Astrocyte of the spinal cord (primary cell): ENCODE measurements at regions not wholly inside any gene's neighbourhood (a gene's known extent, or its start where the extent isn't known, plus 50 kb on each side); places are given as distances from the start of the nearest gene placed in this dataset.
"Not testable (repeated sequence)": the region's sequence is repeated elsewhere in the genome, so short reads cannot be mapped to it uniquely, and the experiment has no call there.

Experiments
- DNase-seq: peaks from one replicate; pipeline ENCODE4 v3.0.0; 2011; ENCODE audit warnings: low read depth, low spot score
- H3K4me3 ChIP-seq: 2 replicates; pipeline ENCODE4 v1.5.1; 2011; ENCODE audit warnings: low read depth, mild to moderate bottlenecking, low read length, moderate library complexity
- in situ Hi-C: cut with HindIII; loops from 2 replicates; pipeline ENCODE4 v1.10.0; 2017; ENCODE audit warnings: low sequenced_read_pairs
- TF ChIP-seq, protein P1 (sequence below): IDR thresholded peaks from 2 replicates; pipeline ENCODE4 v1.5.1; 2012; ENCODE audit warnings: low read depth, mild to moderate bottlenecking, low read length, inconsistent platforms

DNA sequence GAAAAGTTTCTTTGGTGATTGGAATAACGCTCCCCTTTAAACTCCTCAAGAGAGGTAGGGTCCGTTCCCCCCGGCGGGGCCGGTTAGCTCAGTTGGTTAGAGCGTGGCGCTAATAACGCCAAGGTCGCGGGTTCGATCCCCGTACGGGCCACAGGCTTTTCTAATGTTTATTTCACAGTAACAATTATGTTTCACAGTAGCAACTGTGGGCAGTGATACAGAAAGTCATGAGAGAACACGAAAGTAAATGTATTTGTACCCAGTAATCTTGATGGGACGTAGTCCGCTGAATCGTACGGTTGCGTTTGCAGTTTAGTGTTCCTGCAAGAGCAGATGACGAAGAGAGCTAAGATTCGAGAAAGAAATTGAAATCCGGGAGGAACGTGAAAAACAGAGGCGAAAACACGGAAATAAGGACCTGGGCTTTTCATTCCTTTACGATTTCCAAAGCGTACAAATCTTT lies 505.5 kb downstream of the PRIM2 start:
- no peak overlapping the region for H3K4me3 ChIP-seq
- TF ChIP-seq, protein P1, sequence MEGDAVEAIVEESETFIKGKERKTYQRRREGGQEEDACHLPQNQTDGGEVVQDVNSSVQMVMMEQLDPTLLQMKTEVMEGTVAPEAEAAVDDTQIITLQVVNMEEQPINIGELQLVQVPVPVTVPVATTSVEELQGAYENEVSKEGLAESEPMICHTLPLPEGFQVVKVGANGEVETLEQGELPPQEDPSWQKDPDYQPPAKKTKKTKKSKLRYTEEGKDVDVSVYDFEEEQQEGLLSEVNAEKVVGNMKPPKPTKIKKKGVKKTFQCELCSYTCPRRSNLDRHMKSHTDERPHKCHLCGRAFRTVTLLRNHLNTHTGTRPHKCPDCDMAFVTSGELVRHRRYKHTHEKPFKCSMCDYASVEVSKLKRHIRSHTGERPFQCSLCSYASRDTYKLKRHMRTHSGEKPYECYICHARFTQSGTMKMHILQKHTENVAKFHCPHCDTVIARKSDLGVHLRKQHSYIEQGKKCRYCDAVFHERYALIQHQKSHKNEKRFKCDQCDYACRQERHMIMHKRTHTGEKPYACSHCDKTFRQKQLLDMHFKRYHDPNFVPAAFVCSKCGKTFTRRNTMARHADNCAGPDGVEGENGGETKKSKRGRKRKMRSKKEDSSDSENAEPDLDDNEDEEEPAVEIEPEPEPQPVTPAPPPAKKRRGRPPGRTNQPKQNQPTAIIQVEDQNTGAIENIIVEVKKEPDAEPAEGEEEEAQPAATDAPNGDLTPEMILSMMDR = no peak
- peak; percentile 12 for DNase-seq
- in situ Hi-C loops = no loop called here

DNA sequence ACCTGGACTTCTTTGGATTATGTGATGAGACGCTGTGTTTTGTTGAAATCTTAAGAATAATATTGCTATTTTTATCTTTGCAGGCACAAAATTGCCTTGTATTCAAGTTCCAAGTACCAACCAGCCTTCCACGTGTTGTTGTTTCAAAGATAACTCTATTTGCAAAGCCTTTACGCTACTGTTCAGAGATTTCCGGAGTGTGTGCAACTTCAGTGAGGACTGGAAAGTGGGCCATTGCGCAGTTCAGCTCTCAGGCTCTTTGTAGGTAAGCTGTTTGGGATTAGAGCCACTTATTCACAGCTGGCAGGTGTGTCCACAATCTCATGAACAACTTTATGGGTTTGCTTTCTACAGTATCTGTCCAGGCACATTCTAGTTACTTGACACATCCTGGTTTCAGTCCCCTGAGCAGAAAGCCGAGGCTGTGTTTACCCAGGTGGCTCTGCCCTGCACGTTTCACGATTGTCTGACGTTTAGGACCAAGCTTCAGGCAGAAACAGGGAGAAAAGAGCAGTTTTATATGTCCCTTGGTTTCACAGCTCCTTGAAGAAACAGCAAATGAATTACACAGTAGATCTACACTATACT lies 520.3 kb downstream of the PRIM2 start:
- in situ Hi-C loops, DNase-seq, H3K4me3 ChIP-seq: not testable (repeated sequence)

DNA sequence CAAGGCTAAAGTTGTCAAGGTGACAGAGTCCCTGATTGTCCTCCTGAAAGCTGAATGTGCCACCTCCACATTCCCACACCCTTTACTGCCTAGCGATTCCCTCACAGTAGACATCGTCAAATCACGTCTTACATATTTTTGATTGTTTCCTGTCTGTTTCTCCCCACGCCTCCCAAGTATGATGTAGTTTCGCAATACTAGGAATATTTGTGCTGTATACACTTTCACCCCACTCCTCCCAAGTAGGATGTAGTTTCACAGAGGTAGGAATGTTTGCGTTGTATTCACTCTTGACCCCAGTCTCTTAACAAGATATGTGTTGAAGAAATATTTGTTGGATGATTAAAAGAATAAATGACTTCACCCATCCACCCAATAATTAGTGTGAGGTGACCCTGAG lies 524.1 kb downstream of the PRIM2 start:
- H3K4me3 ChIP-seq, in situ Hi-C loops, DNase-seq: not testable (repeated sequence)

DNA sequence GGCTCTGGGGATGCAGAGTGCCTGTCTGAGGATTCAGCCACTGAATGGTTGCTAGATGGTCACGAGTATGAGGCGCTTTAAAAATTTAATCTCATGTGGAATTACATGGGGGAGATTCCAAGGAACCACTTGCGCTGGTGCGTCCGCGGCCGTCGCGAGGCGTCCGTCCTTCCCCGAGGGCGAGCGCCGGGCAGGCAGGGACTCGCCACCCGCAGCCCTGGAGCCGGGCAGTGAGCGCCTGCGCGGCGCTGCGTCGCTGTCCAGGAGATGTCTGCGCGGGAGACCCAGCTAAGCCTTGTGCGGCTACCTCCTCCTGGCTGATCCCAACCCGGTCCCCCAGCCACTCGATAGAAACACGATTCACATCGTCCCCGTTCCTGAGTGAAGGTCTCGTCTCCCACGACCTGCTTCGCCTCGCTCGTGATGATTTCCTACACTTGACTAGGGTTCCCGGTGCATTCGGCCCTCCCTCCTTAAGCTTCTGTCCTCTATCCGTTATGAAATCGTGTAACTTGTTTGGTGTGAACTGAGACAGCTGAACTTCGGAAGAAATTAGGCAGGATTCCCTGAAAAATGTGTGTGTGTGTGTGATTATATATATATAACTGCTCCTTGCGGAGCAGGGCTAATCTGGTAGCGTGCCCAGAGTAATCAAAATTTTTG lies 536.4 kb downstream of the PRIM2 start:
- DNase-seq, in situ Hi-C loops, H3K4me3 ChIP-seq: not testable (repeated sequence)

DNA sequence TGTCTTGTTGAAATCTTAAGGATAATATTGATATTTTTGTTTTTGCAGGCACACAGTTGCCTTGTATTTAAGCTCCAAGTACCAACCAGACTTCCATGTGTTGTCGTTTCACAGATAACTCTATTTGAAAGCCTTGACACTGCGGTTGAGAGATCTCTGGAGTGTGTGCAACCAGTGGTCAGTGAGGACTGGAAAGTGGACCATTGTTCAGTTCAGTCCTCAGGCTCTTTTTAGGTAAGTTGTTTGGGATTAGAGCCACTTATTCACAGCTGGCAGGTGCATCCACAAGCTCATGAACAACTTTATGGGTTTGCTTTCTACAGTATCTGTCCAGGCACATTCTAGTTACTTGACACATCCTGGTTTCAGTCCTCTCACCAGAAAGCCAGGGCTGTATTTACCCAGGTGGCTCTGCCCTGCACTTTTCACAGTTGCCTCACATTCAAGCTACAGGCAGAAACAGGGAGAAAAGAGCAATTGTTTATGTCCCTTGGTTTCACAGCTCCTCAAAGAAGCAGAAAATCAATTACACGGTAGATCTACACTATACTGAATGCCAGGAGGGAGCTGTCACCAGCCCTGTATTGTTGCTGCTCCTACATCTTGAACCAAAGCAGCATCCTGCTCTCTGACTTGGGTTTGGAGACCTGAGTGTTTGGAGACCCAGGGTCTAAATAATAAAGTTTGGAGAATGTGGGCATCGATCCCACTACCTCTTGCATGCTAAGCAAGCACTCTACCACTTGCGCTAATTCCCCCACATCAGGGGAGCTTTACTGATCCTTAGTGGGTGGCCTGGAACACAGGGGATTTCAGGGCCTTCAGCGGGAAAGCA lies 543.3 kb downstream of the PRIM2 start:
- in situ Hi-C loops, H3K4me3 ChIP-seq, DNase-seq: not testable (repeated sequence)

DNA sequence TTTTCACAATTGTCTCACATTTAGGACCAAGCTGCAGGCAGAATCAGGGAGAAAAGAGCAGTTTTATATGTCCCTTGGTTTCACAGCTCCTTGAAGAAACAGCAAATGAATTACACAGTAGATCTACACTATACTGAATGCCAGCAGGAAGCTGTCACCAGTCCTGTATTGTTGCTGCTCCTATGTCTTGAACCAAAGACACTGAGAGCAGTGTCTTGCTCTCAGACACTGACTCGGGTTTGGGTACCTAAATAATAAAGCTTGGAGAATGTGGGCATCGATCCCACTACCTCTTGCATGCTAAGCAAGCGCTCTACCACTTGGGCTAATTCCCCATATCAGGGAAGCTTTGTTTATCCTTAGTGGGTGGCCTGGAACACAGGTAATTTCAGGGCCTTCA lies 552.7 kb downstream of the PRIM2 start:
- in situ Hi-C loops, DNase-seq, H3K4me3 ChIP-seq: not testable (repeated sequence)

DNA sequence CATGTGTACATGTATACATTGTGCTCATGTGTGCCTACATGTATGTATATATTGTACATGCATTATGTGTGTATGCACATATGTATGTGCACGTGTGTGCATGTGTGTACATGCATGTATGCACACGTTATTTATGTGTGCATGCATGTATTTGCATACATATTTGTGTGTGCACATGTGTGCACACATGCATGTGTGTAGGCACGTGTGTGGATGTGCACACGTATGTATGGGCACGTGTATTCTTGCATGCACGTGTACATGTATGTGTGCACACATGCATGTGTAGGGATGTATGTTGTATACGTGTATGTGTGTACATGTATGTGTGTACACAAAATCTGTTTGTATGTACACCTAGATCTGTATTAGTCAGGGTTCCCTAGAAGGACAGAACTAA lies 556.0 kb downstream of the PRIM2 start:
- DNase-seq, in situ Hi-C loops, H3K4me3 ChIP-seq: not testable (repeated sequence)

DNA sequence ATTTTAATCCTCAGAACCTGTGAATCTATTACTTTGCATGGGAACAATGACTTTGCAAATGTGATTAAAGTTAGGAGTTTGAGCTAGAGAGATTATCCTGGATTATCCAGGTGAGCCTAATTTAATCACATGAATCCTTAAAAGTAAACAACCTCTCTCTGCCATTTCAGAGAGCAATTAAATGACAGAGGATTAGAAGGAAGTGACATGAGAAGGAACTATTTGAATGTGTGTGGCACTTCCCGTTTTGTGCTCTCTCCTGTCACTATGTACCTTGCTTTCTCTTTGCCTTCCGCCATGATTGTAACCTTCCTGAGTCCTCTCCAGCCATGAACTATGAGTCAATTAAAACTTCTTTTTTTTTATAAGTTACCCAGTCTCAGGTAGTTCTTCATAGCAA lies 559.2 kb downstream of the PRIM2 start:
- DNase-seq, in situ Hi-C loops, H3K4me3 ChIP-seq: not testable (repeated sequence)

DNA sequence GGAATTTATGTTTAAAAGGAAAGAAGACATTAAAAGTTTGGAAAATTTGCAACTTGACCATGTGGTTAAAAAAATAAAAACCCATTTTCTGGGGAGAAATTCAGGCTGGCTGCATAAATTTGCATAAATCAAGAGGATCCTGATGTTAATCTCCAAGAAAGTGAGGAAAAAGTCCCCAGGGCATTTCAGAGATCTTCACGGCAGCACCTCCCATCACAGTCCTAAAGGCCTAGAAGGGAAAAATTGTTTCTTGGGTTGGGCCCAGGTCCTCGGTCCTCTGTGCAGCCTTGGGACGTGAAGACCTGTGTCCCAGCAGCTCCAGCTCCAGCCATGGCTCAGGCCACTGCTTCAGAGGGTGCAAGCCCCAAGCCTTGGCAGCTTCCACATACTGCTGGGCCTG lies 560.3 kb downstream of the PRIM2 start:
- in situ Hi-C loops, DNase-seq, H3K4me3 ChIP-seq: not testable (repeated sequence)

DNA sequence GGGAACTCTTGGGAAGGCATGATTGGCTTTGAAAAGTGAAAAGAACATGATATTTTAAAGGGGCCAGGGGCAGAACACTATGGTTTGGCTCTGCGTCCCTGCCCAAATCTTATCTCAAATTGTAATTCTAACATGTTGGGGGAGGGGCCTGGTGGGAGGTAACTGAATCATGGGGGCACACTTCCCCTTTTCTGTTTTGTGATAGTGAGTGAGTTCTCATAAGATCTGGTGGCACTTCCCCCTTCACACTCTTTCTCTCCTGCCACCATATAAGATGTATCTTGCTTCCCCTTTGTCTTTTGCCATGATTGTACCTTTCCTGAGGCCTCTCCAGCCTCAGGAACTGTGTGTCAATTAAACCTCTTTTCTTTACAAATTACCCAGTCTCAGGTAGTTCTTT lies 561.4 kb downstream of the PRIM2 start:
- in situ Hi-C loops, H3K4me3 ChIP-seq, DNase-seq: not testable (repeated sequence)

DNA sequence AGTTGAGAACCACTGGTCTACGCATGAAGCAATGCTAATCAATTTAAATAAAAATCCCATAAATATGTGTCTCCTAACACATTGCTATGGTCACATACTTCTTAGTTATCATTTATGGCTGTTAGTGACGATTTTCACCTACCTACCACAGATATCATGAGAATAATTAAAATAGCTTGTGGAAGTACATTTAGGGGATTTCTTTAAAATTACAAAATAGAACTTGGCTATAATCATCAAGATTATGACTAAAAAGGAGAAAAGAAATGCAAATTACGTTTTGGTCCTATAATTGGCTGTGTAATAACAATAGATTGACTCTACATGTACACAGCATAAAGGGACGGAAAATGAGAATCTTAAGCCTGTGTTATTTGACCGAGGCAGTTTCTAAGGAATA lies 581.4 kb downstream of the PRIM2 start:
- DNase-seq, H3K4me3 ChIP-seq, in situ Hi-C loops: not testable (repeated sequence)

DNA sequence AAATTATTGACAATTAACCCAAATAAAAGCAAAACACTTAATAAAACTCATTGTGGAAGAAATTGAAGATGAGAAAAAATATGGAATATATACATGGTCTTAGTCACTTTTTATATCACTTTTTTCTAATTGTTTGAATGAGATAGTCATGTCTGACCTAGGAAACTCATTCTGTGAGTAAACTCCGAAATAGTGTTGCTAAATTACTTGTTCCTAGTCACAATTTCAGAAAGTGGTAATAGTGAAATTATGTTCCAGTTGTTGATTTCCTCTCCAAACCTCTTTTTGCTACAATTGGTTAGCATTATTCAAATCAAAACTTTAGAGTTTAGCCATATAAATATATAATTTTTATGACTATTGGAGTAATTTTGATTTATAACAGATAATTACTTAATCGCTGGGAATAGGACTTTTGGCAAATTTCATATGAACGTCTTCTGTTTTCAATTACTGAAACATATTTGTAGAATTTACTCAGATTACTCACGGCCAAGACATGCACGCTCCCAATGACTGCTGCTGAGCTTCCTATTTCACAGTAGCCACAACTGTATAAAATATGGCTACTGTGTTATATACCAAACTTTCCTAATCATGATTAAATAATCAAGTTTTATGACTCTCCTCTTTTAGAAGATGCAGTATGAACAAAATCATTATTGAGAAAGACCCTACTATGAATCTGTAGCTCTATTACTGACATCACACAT lies 583.4 kb downstream of the PRIM2 start:
- in situ Hi-C loops, H3K4me3 ChIP-seq, DNase-seq: not testable (repeated sequence)

DNA sequence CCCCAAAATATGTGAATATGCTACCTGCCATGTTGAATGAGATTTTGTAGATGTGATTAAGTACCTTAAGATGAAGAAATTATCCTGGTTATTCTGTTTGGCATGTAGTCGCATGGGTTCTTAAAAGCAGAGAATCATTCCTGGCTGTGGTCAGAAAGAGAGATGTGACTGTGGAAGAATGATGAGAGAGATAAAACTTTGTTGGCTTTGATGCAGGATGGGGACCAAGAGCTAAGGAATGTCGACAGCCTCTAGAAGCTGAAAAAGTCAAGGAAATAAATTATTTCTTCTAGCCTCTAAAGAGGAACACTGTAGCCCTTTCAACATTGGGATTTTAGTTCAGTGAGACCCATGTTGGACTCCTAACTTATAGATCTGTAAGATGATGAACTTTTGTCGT lies 584.0 kb downstream of the PRIM2 start:
- DNase-seq, in situ Hi-C loops, H3K4me3 ChIP-seq: not testable (repeated sequence)

DNA sequence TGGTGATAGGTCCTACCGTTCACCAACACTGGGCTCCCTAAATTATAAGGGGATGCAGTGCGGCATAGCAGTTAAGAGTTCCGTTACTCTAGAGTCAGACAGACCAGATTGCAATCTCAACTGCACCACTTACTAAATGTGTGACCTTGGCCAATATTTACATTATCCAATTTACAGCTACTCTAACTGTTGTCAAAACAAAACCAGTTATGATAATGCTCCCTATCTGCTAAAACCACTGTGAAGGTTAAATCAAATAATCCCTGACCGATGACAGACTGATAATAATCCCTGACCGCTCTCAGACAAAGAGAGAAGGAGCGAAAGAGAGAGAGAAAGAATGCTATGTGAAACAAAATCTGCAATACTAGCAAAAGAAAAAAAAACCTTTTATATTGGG lies 586.9 kb downstream of the PRIM2 start:
- H3K4me3 ChIP-seq, DNase-seq, in situ Hi-C loops: not testable (repeated sequence)

DNA sequence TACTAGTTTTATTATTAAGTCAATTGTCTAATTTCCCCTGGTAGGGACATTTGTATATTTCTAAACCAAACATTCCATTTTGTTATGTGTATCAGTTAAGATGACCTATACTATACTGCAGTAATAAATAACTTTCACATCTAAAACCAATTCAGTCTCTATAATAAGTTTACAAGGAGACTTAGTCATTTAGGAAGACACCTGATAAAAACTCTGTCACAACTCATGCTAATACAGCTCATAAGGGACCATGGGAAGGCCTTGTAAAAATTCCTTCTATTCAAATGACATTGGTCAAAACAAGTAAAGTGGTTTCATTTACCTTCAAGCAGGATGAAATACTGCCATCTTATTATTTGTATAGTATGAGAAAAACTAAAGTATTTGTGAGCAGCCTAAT lies 597.9 kb downstream of the PRIM2 start:
- in situ Hi-C loops, DNase-seq: not testable (repeated sequence)

DNA sequence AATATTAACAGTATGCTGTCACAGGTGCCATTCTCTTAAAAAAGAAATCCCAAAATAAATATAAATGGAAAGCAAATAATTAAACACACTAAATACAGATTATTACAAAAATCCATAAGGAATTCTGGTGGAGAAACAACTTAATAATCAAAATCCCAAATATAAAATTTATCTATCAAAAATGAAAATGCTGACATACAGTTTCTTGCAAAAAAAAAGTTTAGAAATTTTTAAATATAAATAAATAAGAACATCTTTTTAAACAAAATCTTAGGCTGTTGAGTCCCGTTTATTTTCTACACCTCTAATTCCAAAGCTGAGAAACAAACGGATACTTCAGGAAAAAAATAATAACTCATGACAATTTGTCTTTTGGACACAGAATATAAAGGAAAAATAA lies 625.5 kb downstream of the PRIM2 start:
- in situ Hi-C loops, H3K4me3 ChIP-seq, DNase-seq: not testable (repeated sequence)

More for the DNA sequence above, 597.9 kb downstream of the PRIM2 start:
- not testable (repeated sequence) for H3K4me3 ChIP-seq
